NCI-H345 treated with DMSO at 0.1 percent for 48 hours (cell line): ENCODE measurements at regions not wholly inside any gene's neighbourhood (a gene's known extent, or its start where the extent isn't known, plus 50 kb on each side); places are given as distances from the start of the nearest gene placed in this dataset.
A peak's percentile ranks its signal among the peaks of the same experiment; 100 is the strongest.

ENCODE experiments used
- DNase-seq: peaks from one replicate; lab custom pipeline; 2025; ENCODE audit not compliant: unreplicated experiment; lab: John Stamatoyannopoulos, UW

GRCh38 chr14:104339829-104340228, 201.4 kb downstream of the KIF26A start:
- DNase-seq: no peak

- DNase-seq: no peak
These were observed 203.4 kb downstream of the KIF26A start for GRCh38 chr14:104341532-104342434.

- DNase-seq: no peak
These were observed 204.3 kb downstream of the KIF26A start for GRCh38 chr14:104342435-104343293.

- no peak for DNase-seq
These were observed 204.9 kb downstream of the KIF26A start for GRCh38 chr14:104343294-104343625.

GRCh38 chr14:104343690-104344640, 205.6 kb downstream of the KIF26A start:
- DNase-seq: no peak

GRCh38 chr14:104344818-104345620, 206.6 kb downstream of the KIF26A start:
- DNase-seq: peak; percentile 81

- DNase-seq: no peak
These were observed 207.5 kb downstream of the KIF26A start for GRCh38 chr14:104345621-104346462.

GRCh38 chr14:104346608-104347007, 208.2 kb downstream of the KIF26A start:
- DNase-seq: no peak

GRCh38 chr14:104348741-104349140, 210.4 kb downstream of the KIF26A start:
- no peak for DNase-seq

- no peak for DNase-seq
These were observed 211.6 kb downstream of the KIF26A start for GRCh38 chr14:104349950-104350349.

GRCh38 chr14:104350463-104351185, 212.2 kb downstream of the KIF26A start:
- DNase-seq: peak; percentile 82

- DNase-seq: no peak
These were observed 213.6 kb downstream of the KIF26A start for GRCh38 chr14:104351849-104352492.

GRCh38 chr14:104352493-104353220, 214.3 kb downstream of the KIF26A start:
- DNase-seq: no peak

- DNase-seq: no peak
These were observed 215.0 kb downstream of the KIF26A start for GRCh38 chr14:104353221-104353920.

- DNase-seq: no peak
These were observed 215.7 kb downstream of the KIF26A start for GRCh38 chr14:104353921-104354701.
